Astrocyte of the spinal cord (primary cell): ENCODE measurements at regions not wholly inside any gene's neighbourhood (a gene's known extent, or its start where the extent isn't known, plus 50 kb on each side); places are given as distances from the start of the nearest gene placed in this dataset.
"Not testable (repeated sequence)": the region's sequence is repeated elsewhere in the genome, so short reads cannot be mapped to it uniquely, and the experiment has no call there.

Experiments
- DNase-seq: peaks from one replicate; pipeline ENCODE4 v3.0.0; 2011; ENCODE audit warnings: low read depth, low spot score
- H3K4me3 ChIP-seq: 2 replicates; pipeline ENCODE4 v1.5.1; 2011; ENCODE audit warnings: low read depth, mild to moderate bottlenecking, low read length, moderate library complexity
- in situ Hi-C: cut with HindIII; loops from 2 replicates; pipeline ENCODE4 v1.10.0; 2017; ENCODE audit warnings: low sequenced_read_pairs
- TF ChIP-seq, protein P1 (sequence below): IDR thresholded peaks from 2 replicates; pipeline ENCODE4 v1.5.1; 2012; ENCODE audit warnings: low read depth, mild to moderate bottlenecking, low read length, inconsistent platforms

DNA sequence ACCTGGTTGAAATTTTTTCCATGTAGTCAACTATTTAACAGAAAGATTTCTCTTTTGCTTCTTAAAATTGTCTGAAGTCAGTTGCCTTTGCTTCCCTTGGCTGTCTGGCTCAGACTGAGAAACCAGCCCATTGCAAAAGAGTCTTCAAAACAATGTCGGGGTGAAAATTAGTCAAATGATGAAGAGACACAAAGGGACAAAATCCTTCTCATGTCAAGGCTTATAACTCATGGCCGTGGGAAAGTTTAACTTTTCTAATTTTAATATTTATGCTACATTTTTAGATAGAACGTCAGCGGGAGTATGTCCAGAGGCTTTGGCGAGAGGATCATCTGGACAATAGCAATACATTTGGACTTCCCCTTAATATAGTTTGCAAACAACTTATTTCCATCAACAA lies 127.2 kb downstream of the CD164 start:
- no peak for DNase-seq
- H3K4me3 ChIP-seq = no peak overlapping the region
- TF ChIP-seq, protein P1, sequence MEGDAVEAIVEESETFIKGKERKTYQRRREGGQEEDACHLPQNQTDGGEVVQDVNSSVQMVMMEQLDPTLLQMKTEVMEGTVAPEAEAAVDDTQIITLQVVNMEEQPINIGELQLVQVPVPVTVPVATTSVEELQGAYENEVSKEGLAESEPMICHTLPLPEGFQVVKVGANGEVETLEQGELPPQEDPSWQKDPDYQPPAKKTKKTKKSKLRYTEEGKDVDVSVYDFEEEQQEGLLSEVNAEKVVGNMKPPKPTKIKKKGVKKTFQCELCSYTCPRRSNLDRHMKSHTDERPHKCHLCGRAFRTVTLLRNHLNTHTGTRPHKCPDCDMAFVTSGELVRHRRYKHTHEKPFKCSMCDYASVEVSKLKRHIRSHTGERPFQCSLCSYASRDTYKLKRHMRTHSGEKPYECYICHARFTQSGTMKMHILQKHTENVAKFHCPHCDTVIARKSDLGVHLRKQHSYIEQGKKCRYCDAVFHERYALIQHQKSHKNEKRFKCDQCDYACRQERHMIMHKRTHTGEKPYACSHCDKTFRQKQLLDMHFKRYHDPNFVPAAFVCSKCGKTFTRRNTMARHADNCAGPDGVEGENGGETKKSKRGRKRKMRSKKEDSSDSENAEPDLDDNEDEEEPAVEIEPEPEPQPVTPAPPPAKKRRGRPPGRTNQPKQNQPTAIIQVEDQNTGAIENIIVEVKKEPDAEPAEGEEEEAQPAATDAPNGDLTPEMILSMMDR = no peak
- in situ Hi-C loops = no loop called here

DNA sequence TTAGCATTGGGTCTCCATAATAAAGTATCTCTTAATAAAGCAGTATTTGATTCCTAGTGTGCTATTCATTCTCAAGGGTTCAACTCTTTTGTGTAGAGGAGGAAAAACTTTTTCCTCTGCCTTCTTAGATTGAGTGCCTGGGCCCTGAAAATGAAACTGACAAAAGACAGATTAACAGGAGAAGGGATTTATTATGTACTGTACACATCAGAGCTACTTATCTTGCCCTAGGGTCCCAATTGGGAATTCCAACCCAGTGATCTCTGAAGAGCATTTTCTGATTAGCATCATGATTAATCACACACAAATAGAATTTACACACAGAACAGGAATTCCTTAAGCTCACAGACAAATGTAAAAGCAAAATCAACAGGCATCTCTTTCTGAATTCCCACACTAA lies 128.9 kb downstream of the CD164 start:
- TF ChIP-seq, protein P1 = no peak
- no peak for DNase-seq
- no peak overlapping the region for H3K4me3 ChIP-seq
- in situ Hi-C loops = no loop called here

DNA sequence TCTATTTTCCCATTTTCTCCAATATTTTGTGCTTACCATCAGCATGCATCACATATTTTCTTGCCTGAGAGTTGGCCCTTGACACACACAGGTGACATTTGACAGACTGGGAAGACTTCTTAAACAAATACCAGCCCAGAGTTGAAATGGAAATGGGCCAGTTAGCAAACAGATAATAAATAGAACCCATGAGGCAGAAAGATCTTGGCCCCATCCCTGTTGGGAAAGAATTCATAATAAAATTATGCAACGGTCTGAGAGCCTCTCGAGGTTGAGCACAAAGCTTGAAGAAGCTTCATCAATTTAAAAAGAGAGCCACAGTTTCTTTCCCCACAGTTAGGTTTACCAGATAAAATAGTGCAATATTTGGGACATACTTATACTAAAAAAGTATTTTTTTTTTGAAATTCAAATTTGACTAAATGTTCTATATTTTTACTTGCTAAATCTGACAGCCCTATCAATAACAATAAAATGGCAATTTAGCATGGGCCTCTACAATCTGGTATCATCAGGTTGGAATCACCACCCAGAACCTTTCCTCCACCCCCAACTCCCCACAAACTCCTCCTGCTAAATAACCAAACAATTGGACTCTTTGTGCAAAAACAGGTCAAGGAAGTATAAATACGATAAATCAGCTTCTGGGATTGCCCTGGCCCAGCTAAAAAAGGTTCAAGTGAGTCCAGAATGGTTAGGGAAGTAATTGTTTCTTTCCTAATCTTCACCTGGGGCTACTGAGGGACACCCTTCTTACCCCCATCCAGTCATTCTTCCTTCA lies 129.8 kb downstream of the CD164 start:
- in situ Hi-C loops = no loop called here
- no peak overlapping the region for H3K4me3 ChIP-seq
- DNase-seq = no peak
- TF ChIP-seq, protein P1 = no peak

DNA sequence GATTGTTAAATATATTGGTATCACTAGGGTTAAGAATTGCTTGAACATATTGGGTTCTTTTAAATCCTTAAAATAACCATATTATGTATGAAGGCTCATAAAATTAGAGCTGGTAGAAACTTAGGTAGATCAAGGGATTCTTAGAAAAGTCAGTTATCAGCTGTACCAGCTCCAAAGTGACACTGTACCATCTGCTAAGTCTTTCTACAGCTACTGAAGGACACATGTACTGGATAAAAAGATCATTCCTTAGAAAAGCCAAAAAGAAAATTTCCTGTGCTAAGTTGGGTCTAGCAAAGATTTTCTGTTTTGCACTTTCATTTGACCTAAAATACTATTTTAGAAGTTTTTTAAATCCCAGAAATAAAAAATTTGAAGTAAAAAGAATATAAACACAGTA lies 130.4 kb downstream of the CD164 start:
- TF ChIP-seq, protein P1 = no peak
- DNase-seq = no peak
- no peak overlapping the region for H3K4me3 ChIP-seq
- in situ Hi-C loops = no loop called here

DNA sequence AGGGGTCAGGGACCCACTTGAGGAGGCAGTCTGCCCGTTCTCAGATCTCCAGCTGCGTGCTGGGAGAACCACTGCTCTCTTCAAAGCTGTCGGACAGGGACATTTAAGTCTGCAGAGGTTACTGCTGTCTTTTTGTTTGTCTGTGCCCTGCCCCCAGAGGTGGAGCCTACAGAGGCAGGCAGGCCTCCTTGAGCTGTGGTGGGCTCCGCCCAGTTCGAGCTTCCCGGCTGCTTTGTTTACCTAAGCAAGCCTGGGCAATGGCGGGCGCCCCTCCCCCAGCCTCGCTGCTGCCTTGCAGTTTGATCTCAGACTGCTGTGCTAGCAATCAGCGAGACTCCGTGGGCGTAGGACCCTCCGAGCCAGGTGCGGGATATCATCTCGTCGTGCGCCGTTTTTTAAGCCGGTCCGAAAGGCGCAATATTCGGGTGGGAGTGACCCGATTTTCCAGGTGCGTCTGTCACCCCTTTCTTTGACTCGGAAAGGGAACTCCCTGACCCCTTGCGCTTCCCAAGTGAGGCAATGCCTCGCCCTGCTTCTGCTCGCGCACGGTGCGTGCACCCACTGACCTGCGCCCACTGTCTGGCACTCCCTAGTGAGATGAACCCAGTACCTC lies 131.6 kb downstream of the CD164 start:
- in situ Hi-C loops, DNase-seq, H3K4me3 ChIP-seq: not testable (repeated sequence)

DNA sequence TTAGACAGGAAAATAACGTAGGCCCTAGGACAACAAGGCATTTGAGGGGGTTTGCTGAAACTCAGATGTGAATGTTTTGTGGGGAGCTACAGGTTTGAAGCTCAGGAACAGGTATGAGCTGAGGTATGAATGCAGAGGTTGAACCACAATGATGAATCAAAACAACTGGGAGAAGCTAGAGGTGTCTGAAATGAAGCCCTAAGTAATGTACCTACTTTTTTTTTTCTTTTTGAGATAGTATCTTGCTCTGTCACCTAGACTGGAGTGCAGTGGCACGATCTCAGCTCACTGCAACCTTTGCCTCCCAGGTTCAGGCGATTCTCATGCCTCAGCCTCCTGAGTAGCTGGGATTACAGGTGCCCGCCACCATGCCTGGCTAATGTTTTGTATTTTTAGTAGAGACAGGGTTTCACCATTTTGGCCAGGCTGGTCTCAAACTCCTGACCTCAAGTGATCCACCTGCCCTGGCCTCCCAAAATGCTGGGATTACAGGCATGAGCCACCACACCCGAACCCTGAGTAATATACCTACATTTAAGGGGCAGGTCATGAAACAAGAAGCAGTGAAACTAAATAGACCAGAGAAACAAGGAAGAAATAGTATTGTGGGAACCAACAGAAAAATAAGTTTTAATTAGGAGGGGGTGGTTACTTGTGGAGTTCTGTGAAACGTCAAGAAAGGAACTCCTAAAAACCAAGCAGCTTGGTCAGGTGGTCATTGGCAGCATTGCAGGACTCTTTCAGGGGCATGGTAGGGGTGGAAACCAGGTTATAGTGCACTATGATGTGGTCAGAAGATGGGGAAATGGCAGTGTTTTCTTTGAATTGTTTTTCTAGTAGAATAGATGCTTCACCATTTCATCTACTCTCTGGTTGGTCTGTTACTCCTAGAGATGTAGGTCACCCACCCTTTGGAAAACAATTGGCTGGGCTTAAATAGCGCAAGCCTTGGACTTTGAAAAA lies 138.1 kb downstream of the CD164 start:
- TF ChIP-seq, protein P1 = no peak
- in situ Hi-C loops = no loop called here
- H3K4me3 ChIP-seq = no peak overlapping the region
- no peak for DNase-seq
